ENCODE measurements at regions not wholly inside any gene's neighbourhood (a gene's known extent, or its start where the extent isn't known, plus 50 kb on each side); places are given as distances from the start of the nearest gene placed in this dataset.

- TF ChIP-seq EZH2 (IDR thresholded peaks at IDR 0.05; ENCODE audit: borderline replicate concordance, insufficient read depth, low read depth, low read length, poor library complexity, severe bottlenecking), result no peak
- no peak for TF ChIP-seq CTCF (IDR thresholded peaks at IDR 0.05)
These were observed 542.3 kb upstream of the GRIA3 start for GRCh38 chrX:122641826-122642225.

Measured in B cell (primary cell).